Adipocyte (in vitro differentiated cells): ENCODE measurements at regions not wholly inside any gene's neighbourhood (a gene's known extent, or its start where the extent isn't known, plus 50 kb on each side); places are given as distances from the start of the nearest gene placed in this dataset.

Source experiments
- DNase-seq: peaks from one replicate; pipeline ENCODE4 v3.0.0-alpha.2; 2015; ENCODE audit warnings: low read depth
- H3K27me3 ChIP-seq: replicated peaks from 2 replicates; pipeline ENCODE4 v1.7.0; 2013; ENCODE audit warnings: mild to moderate bottlenecking, low read length, moderate library complexity; ENCODE audit not compliant: control insufficient read depth, insufficient read depth
- H3K36me3 ChIP-seq: 2 replicates; pipeline ENCODE4 v1.7.0; 2013; ENCODE audit warnings: low read length, mild to moderate bottlenecking, moderate library complexity; ENCODE audit not compliant: control insufficient read depth, insufficient read depth, severe bottlenecking
- H3K4me1 ChIP-seq: 2 replicates; pipeline ENCODE4 v1.7.0; 2013; ENCODE audit warnings: mild to moderate bottlenecking, low read length, moderate library complexity; ENCODE audit not compliant: control insufficient read depth, insufficient read depth
- H3K4me3 ChIP-seq: 2 replicates; pipeline ENCODE4 v1.7.0; 2013; ENCODE audit warnings: mild to moderate bottlenecking, low read length, moderate library complexity
- H3K9ac ChIP-seq: 2 replicates; pipeline ENCODE4 v1.7.0; 2013; ENCODE audit warnings: mild to moderate bottlenecking, low read length, moderate library complexity
- H3K9me3 ChIP-seq: 2 replicates; pipeline ENCODE4 v1.7.0; 2013; ENCODE audit warnings: mild to moderate bottlenecking, low read length, moderate library complexity; ENCODE audit not compliant: control insufficient read depth

DNA sequence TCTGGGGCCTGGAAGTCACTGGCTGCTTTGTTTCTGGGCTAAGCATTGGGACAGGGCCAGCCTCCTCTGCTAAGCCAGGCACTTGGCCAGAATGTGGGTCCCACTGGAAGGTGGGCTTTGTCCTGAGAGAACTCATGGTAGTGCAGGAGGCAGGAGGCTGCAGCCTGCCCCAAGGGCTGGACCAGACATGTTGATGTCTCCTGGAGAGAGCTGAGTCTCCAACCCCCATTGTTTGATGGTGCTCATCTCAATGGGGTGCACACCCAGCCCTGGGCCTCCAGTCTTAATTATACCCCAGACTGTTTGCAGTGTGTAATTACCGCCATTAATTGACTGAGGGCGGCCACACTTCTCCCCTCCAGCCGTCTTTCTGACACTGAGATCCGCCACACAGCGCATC lies 220.5 kb upstream of the PMEPA1 start:
- peaks cover 19% of the 10 kb centered on the region for H3K9me3 ChIP-seq
- H3K36me3 ChIP-seq: no peaks in the 10 kb centered on the region
- peaks cover 38% of the 10 kb centered on the region for H3K27me3 ChIP-seq
- no peak for DNase-seq
- peaks cover 5% of the 10 kb centered on the region for H3K4me1 ChIP-seq
- H3K9ac ChIP-seq: no peak overlapping the region
- H3K4me3 ChIP-seq: no peak overlapping the region

GRCh38 chr20:57928181-57928967 lies 218.6 kb upstream of the PMEPA1 start:
- peaks cover 31% of the 10 kb centered on the region for H3K27me3 ChIP-seq
- peaks cover 22% of the 10 kb centered on the region for H3K9me3 ChIP-seq
- no peaks in the 10 kb centered on the region for H3K36me3 ChIP-seq
- peak; percentile 75 for DNase-seq
- H3K4me1 ChIP-seq: peaks cover 5% of the 10 kb centered on the region
- H3K4me3 ChIP-seq: no peak overlapping the region
- no peak overlapping the region for H3K9ac ChIP-seq

DNA sequence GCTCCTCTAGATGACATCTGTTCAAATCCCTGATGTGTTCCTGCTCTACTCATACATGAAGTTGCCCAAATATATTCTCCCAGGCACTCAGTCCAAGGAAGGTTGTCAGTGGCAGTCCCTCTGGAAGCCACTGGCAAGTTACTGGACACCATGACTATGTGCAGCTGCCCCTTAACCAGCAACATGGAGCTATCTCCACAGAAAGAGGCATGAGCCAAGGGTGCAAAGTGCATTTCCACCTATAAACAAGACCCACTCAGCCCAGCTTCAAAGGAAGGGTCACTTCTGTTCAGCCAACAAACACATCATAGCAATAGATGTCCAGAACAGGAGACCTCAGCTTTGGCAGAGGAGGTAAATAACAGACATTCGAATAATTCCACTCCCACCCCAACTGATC lies 217.6 kb upstream of the PMEPA1 start:
- Histone ChIP-seq H3K36me3 (no peaks in the 10 kb centered on the region), H3K9ac (no peak overlapping the region), H3K4me1 (peaks cover 5% of the 10 kb centered on the region), H3K9me3 (peaks cover 22% of the 10 kb centered on the region), H3K4me3 (no peak overlapping the region), H3K27me3 (peaks cover 27% of the 10 kb centered on the region)
- no peak for DNase-seq

- Histone ChIP-seq H3K9ac (no peak overlapping the region), H3K27me3 (peaks cover 43% of the 10 kb centered on the region), H3K4me3 (no peak overlapping the region), H3K4me1 (no peaks in the 10 kb centered on the region), H3K36me3 (no peaks in the 10 kb centered on the region), H3K9me3 (peaks cover 16% of the 10 kb centered on the region)
- no peak for DNase-seq
Measured at GRCh38 chr20:57922706-57923105, 212.9 kb upstream of the PMEPA1 start.

DNA sequence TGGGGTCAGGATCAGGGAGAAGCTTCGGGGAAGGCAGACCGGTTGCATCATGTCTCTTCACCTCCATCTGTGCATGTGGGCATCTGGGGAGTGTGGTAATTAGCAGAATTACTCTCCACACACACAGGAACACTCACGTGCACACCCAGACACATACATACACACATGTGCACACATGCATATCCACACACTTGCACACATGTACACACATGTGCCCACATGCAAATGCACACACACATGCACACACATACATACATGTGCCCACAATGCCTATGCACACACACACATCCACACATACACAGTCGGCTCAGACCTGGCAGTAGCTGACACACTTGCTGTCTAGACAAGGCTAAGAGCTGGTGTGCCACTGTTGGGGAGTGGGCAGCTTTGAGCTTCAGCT lies 212.3 kb upstream of the PMEPA1 start:
- Histone ChIP-seq H3K4me1 (no peaks in the 10 kb centered on the region), H3K4me3 (no peak overlapping the region), H3K36me3 (no peaks in the 10 kb centered on the region), H3K27me3 (peaks cover 38% of the 10 kb centered on the region), H3K9me3 (peaks cover 16% of the 10 kb centered on the region), H3K9ac (no peak overlapping the region)
- no peak for DNase-seq

DNA sequence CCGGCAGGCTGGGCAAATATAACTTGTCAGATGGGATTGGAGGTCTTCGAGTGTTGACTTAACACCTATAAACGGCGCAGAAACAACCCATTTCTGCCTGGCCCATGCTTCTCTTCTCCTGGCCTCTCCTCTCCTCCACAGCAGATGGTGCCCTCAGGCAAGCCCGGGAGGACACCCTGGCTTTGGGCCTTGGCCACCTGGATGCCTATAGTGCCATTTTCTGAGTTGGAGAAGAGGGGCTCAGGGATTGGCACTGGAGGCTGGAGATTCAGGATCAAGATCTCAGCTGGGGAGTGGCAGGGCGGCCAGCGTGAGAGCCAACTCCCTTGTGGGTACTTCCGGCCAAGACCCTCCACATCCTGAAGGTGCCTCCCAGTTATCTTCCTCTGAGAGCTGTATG lies 211.9 kb upstream of the PMEPA1 start:
- Histone ChIP-seq H3K27me3 (peaks cover 38% of the 10 kb centered on the region), H3K9me3 (peaks cover 15% of the 10 kb centered on the region), H3K4me3 (no peak overlapping the region), H3K4me1 (no peaks in the 10 kb centered on the region), H3K9ac (no peak overlapping the region), H3K36me3 (no peaks in the 10 kb centered on the region)
- no peak for DNase-seq

DNA sequence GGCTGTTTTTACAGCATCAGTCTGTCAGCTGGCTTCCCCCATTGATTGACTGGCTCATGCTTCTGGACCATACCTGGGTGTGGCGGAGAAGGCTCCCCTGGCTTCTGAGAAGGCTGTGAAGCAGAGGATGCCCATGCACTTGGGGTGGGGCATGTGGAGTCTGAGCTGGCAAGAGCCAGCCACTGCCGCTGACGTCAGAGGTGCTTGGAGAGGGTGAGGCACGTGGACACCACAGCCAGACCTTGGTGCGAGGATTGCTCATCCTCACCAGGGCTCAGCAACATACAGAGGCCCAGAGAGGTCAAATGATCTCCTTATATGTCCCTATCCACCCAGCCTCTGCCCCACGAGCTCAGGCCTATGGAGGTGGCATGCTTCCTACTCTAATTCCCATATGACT lies 211.2 kb upstream of the PMEPA1 start:
- no peaks in the 10 kb centered on the region for H3K36me3 ChIP-seq
- no peak overlapping the region for H3K4me3 ChIP-seq
- H3K4me1 ChIP-seq: no peaks in the 10 kb centered on the region
- no peak overlapping the region for H3K9ac ChIP-seq
- H3K9me3 ChIP-seq: peaks cover 9% of the 10 kb centered on the region
- DNase-seq: no peak
- peaks cover 38% of the 10 kb centered on the region for H3K27me3 ChIP-seq

DNA sequence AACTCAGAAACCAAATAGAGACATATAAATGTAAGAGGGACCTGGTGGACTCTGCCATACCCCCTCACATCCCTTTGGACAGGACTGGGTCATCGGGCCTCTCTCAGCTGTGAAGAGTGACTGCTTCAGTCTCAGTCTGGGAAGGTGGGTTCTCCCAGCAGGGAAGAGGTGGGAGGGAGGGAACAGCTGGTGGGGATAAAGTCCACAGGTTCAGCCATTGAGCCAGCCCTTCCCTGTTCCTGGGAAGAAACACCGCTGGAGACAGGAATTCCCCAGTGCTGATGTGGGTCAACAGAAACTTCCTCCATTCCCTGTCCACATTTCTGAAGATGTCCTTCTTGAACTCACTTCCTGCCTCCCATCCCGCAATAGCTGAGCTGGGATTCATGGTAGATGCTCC lies 209.2 kb upstream of the PMEPA1 start:
- no peak for DNase-seq
- H3K27me3 ChIP-seq: peaks cover 43% of the 10 kb centered on the region
- no peaks in the 10 kb centered on the region for H3K4me1 ChIP-seq
- H3K9me3 ChIP-seq: no peaks in the 10 kb centered on the region
- H3K9ac ChIP-seq: no peak overlapping the region
- H3K36me3 ChIP-seq: no peaks in the 10 kb centered on the region
- no peak overlapping the region for H3K4me3 ChIP-seq

DNA sequence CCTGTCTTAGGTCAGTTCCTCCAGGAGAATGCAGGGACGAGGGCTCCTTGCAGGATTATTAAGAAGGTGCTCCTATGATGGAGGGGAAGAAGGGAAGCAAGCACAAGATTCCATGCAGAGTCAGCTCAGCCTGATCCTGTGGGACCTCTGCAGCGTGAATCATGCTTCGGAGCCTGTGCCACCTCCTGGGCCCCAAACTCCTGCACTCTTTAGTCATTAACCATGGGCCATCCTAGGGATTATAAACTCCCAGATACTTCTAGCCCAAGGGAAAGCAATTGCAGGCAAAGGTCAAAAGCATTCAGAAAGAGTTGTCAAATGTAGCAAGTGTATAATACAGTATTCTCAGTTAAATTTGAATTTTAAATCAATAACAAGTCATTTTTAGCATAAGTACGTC lies 208.7 kb upstream of the PMEPA1 start:
- Histone ChIP-seq H3K4me3 (no peak overlapping the region), H3K9me3 (no peaks in the 10 kb centered on the region), H3K9ac (no peak overlapping the region), H3K36me3 (no peaks in the 10 kb centered on the region), H3K4me1 (no peaks in the 10 kb centered on the region), H3K27me3 (peaks cover 45% of the 10 kb centered on the region)
- DNase-seq: no peak

GRCh38 chr20:57914205-57914604 lies 204.4 kb upstream of the PMEPA1 start:
- Histone ChIP-seq H3K9me3 (no peaks in the 10 kb centered on the region), H3K9ac (no peak overlapping the region)
- no peak for DNase-seq

GRCh38 chr20:57913156-57913930 lies 203.5 kb upstream of the PMEPA1 start:
- H3K4me1 ChIP-seq: no peaks in the 10 kb centered on the region
- H3K4me3 ChIP-seq: no peak overlapping the region
- no peak for DNase-seq
- H3K27me3 ChIP-seq: peaks cover 50% of the 10 kb centered on the region
- no peaks in the 10 kb centered on the region for H3K36me3 ChIP-seq
- H3K9ac ChIP-seq: no peak overlapping the region
- H3K9me3 ChIP-seq: no peaks in the 10 kb centered on the region

More at GRCh38 chr20:57914205-57914604, 204.4 kb upstream of the PMEPA1 start:
- H3K36me3 ChIP-seq: no peaks in the 10 kb centered on the region
- H3K27me3 ChIP-seq: peaks cover 53% of the 10 kb centered on the region
- H3K4me3 ChIP-seq: no peak overlapping the region
- H3K4me1 ChIP-seq: no peaks in the 10 kb centered on the region
